HCT116 (cell line): ENCODE measurements at regions not wholly inside any gene's neighbourhood (a gene's known extent, or its start where the extent isn't known, plus 50 kb on each side); places are given as distances from the start of the nearest gene placed in this dataset.

Experiments used
- ATAC-seq: fragments of 200-7000 bp; cut with Tn5 transposase; 2 replicates; pipeline ENCODE4 v1.9.1; 2020; ENCODE audit warnings: mild to moderate bottlenecking, moderate library complexity
- BruUV-seq: library from RNA; stranded (reverse); fragments of 400-500 nt; replicated peaks from 2 replicates; lab custom pipeline; 2021; lab: Mats Ljungman, UMichigan
- CTCF ChIA-PET: fragments of 300-600 bp; sonication (Branson Sonifier 250); formaldehyde crosslinking; loops from one replicate; lab custom pipeline; 2021; ENCODE audit warnings: antibody characterized with exemption; lab: Charles Lee
- POLR2A ChIA-PET: fragments of 300-600, 350-600 bp; sonication (Branson Sonifier 250); formaldehyde crosslinking; loops from one replicate; lab custom pipeline; 2021; ENCODE audit warnings: antibody characterized with exemption; lab: Charles Lee
- RAD21 ChIA-PET, 2 experiments: fragments of 300-600 bp; sonication (Branson Sonifier 250); formaldehyde crosslinking; loops; one replicate each; lab custom pipeline; 2023; ENCODE audit warnings: low total read pairs in 2 of 2; ENCODE audit not compliant: uncharacterized antibody in 2 of 2, unreplicated experiment in 2 of 2, low non-redundant PET in 1 of 2; lab: Charles Lee
- DNase-seq: peaks from one replicate; pipeline ENCODE4 v3.0.0-alpha.2; 2010; ENCODE audit warnings: low read depth, low spot score
- H2AFZ ChIP-seq: fragments of 200-600 bp; shearing (Covaris generic), sonication (generic); 2 replicates; pipeline ENCODE4 v1.6.1; 2017; ENCODE audit warnings: low read depth, mixed run types, mixed read lengths, antibody characterized with exemption, low read length; ENCODE audit not compliant: poor library complexity, severe bottlenecking
- H3K27ac ChIP-seq: 2 replicates; pipeline ENCODE4 v1.5.1; 2012; ENCODE audit warnings: low read depth, low read length
- H3K27me3 ChIP-seq: fragments of 200-600 bp; sonication (generic); 2 replicates; pipeline ENCODE4 v1.6.1; 2016; ENCODE audit warnings: mixed run types, low read length, mixed read lengths; ENCODE audit not compliant: insufficient read depth
- H3K36me3 ChIP-seq, 2 experiments: fragments of 200-500 bp in 1 of 2; fragments of 200-600 bp in 1 of 2; sonication (Bioruptor generic) in 1 of 2; sonication (generic) in 1 of 2; 2 replicates each; pipeline versions ENCODE4 v1.5.1 to v1.6.1; 2014 to 2016; ENCODE audit warnings: low read length in 2 of 2, inconsistent platforms in 1 of 2, mixed read lengths in 1 of 2, mixed run types in 1 of 2; ENCODE audit not compliant: insufficient read depth in 2 of 2, control insufficient read depth in 1 of 2
- H3K4me1 ChIP-seq, 2 experiments: fragments of 200-600 bp in 1 of 2; sonication (generic) in 1 of 2; 2 replicates each; pipeline versions ENCODE4 v1.5.1 to v1.6.1; 2012 to 2017; ENCODE audit warnings: low read length in 2 of 2, inconsistent platforms in 1 of 2, mild to moderate bottlenecking in 1 of 2, mixed read lengths in 1 of 2, mixed run types in 1 of 2, moderate library complexity in 1 of 2; ENCODE audit not compliant: insufficient read depth in 2 of 2, control insufficient read depth in 1 of 2
- H3K4me2 ChIP-seq: fragments of 200-600 bp; sonication (generic); 2 replicates; pipeline ENCODE4 v1.6.1; 2017; ENCODE audit warnings: mixed run types, low read length, mixed read lengths
- H3K4me3 ChIP-seq, 2 experiments: fragments of 200-600 bp in 1 of 2; sonication (generic) in 1 of 2; replicated peaks in 1 of 2; 2 replicates each; pipeline ENCODE4 v1.5.1; 2011 to 2016; ENCODE audit warnings: low read length in 2 of 2, control low read depth in 1 of 2, low read depth in 1 of 2, mild to moderate bottlenecking in 1 of 2, mixed read lengths in 1 of 2, mixed run types in 1 of 2
- H3K79me2 ChIP-seq: fragments of 200-600 bp; sonication (generic); 2 replicates; pipeline ENCODE4 v1.6.1; 2017; ENCODE audit warnings: mild to moderate bottlenecking, mixed run types, low read length, moderate library complexity, mixed read lengths; ENCODE audit not compliant: insufficient read depth
- H3K9ac ChIP-seq: fragments of 200-600 bp; sonication (generic); 2 replicates; pipeline ENCODE4 v1.6.1; 2016; ENCODE audit warnings: low read length, mixed read lengths
- H3K9me2 ChIP-seq: fragments of 200-600 bp; sonication (generic), shearing (Covaris generic); 2 replicates; pipeline ENCODE4 v1.6.1; 2017; ENCODE audit warnings: mixed run types, mild to moderate bottlenecking, moderate library complexity; ENCODE audit not compliant: insufficient read depth
- H3K9me3 ChIP-seq, 2 experiments: fragments of 200-500 bp in 1 of 2; fragments of 200-600 bp in 1 of 2; sonication (Bioruptor generic) in 1 of 2; sonication (generic) in 1 of 2; 2 replicates each; pipeline ENCODE4 v1.6.1; 2014 to 2017; ENCODE audit warnings: low read length in 2 of 2, mixed read lengths in 2 of 2, inconsistent platforms in 1 of 2, low read depth in 1 of 2, mild to moderate bottlenecking in 1 of 2, mixed run types in 1 of 2, moderate library complexity in 1 of 2; ENCODE audit not compliant: control insufficient read depth in 1 of 2, insufficient read depth in 1 of 2
- H4K20me1 ChIP-seq: fragments of 200-600 bp; sonication (generic), shearing (Covaris generic); 2 replicates; pipeline ENCODE4 v1.6.1; 2017; ENCODE audit warnings: mixed run types, mild to moderate bottlenecking, moderate library complexity; ENCODE audit not compliant: insufficient read depth
- ATF3 ChIP-seq: IDR thresholded peaks from 2 replicates; pipeline ENCODE4 v1.6.1; 2012
- EZH2 ChIP-seq: fragments of 200-600 bp; sonication (generic); IDR thresholded peaks from 2 replicates; pipeline ENCODE4 v1.6.1; 2017; ENCODE audit warnings: antibody characterized with exemption, mixed run types
- EZH2phosphoT487 ChIP-seq: fragments of 200-600 bp; IDR thresholded peaks from 2 replicates; pipeline ENCODE4 v1.6.1; 2018; ENCODE audit warnings: antibody characterized with exemption, borderline replicate concordance
- FOSL1 ChIP-seq: IDR thresholded peaks from 2 replicates; pipeline ENCODE4 v1.6.1; 2012; ENCODE audit warnings: low read depth
- POLR2A ChIP-seq: IDR thresholded peaks from 2 replicates; pipeline ENCODE4 v1.7.0; 2011; ENCODE audit warnings: borderline replicate concordance; ENCODE audit not compliant: insufficient read depth, insufficient read length; ENCODE audit errors: extremely low read depth
- POLR2AphosphoS5 ChIP-seq: IDR thresholded peaks from 2 replicates; pipeline ENCODE4 v1.6.1; 2011; ENCODE audit warnings: mild to moderate bottlenecking, low read depth, low read length, moderate library complexity
- RAD21 ChIP-seq: IDR thresholded peaks from 2 replicates; pipeline ENCODE4 v1.6.1; 2012; ENCODE audit warnings: low read depth, mild to moderate bottlenecking
- REST ChIP-seq: IDR thresholded peaks from 2 replicates; pipeline ENCODE4 v1.6.1; 2012; ENCODE audit warnings: low read depth
- SP1 ChIP-seq: IDR thresholded peaks from 2 replicates; pipeline ENCODE4 v1.6.1; 2012; ENCODE audit warnings: low read depth
- TCF7L2 ChIP-seq: IDR thresholded peaks from 2 replicates; pipeline ENCODE4 v1.7.0; 2011; ENCODE audit warnings: borderline replicate concordance, inconsistent platforms; ENCODE audit not compliant: insufficient read depth, insufficient read length; ENCODE audit errors: extremely low read depth
- YY1 ChIP-seq: IDR thresholded peaks from 2 replicates; pipeline ENCODE4 v1.6.1; 2011; ENCODE audit warnings: low read length, low read depth, moderate library complexity, mild to moderate bottlenecking; ENCODE audit not compliant: insufficient replicate concordance; ENCODE audit errors: extremely low read depth
- ZNF274 ChIP-seq: fragments of 200-500 bp; sonication (Bioruptor generic); IDR thresholded peaks from 2 replicates; pipeline ENCODE4 v1.6.1; 2014; ENCODE audit warnings: mild to moderate bottlenecking, low read depth, low read length, inconsistent platforms
- intact Hi-C: fragments of 100-400 bp; cut with micrococcal nuclease; formaldehyde crosslinking; loops from 2 replicates; pipeline ENCODE4 v1.10.0; 2022
- TF ChIP-seq, protein P1 (sequence below): IDR thresholded peaks from 2 replicates; pipeline ENCODE4 v1.6.1; 2012
- TF ChIP-seq, protein P2 (sequence below): IDR thresholded peaks from 2 replicates; pipeline ENCODE4 v1.6.1; 2011; ENCODE audit warnings: mild to moderate bottlenecking, low read length, moderate library complexity; ENCODE audit not compliant: insufficient replicate concordance; ENCODE audit errors: extremely low read depth

DNA sequence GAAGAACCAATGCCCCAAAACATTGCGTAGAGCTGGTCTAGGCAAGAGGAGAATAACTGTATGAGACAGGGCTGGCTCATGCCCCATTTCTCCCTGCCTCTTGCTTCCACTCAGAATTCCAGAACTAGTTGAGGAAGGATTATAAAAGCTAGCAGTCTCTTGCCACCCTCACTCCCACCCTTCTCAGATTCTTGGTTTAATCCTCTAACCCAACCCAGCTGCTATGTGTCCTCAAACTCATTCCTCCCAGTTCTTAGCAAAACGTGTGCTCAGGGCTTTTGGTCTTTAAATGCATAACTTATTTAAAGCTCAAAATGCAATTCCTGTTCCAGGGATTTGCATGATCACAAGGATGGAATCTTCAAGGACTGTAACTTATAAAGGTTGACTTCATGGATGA lies 466.3 kb downstream of the COG6 start:
- DNase-seq (no peak), ATAC-seq (no peak)
- peaks cover 0 to 5% of the 10 kb centered on the region in 2 experiments; a peak in 1 of 4 replicates for H3K9me3 ChIP-seq
- H3K36me3 ChIP-seq: no peaks in the 10 kb centered on the region
- H3K4me2 ChIP-seq: no peak overlapping the region
- H3K4me3 ChIP-seq: no peak overlapping the region
- H3K9me2 ChIP-seq: no peaks in the 10 kb centered on the region
- H4K20me1 ChIP-seq: no peaks in the 10 kb centered on the region
- H3K9ac ChIP-seq: no peak overlapping the region
- peaks cover 2 to 3% of the 10 kb centered on the region in 2 experiments; a peak in 3 of 4 replicates for H3K4me1 ChIP-seq
- no peak overlapping the region for H3K27ac ChIP-seq
- intact Hi-C loops: no loop called here
- BruUV-seq: no TSS peak
- H2AFZ ChIP-seq: no peak overlapping the region
- RAD21 ChIA-PET: no interaction called here
- no peaks in the 10 kb centered on the region for H3K79me2 ChIP-seq
- H3K27me3 ChIP-seq: no peaks in the 10 kb centered on the region
- TF ChIP-seq SP1: no peak
- TF ChIP-seq REST: no peak
- no peak for TF ChIP-seq YY1
- TF ChIP-seq, protein P1, sequence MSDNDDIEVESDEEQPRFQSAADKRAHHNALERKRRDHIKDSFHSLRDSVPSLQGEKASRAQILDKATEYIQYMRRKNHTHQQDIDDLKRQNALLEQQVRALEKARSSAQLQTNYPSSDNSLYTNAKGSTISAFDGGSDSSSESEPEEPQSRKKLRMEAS: no peak
- TF ChIP-seq ZNF274: no peak
- TF ChIP-seq, protein P2, sequence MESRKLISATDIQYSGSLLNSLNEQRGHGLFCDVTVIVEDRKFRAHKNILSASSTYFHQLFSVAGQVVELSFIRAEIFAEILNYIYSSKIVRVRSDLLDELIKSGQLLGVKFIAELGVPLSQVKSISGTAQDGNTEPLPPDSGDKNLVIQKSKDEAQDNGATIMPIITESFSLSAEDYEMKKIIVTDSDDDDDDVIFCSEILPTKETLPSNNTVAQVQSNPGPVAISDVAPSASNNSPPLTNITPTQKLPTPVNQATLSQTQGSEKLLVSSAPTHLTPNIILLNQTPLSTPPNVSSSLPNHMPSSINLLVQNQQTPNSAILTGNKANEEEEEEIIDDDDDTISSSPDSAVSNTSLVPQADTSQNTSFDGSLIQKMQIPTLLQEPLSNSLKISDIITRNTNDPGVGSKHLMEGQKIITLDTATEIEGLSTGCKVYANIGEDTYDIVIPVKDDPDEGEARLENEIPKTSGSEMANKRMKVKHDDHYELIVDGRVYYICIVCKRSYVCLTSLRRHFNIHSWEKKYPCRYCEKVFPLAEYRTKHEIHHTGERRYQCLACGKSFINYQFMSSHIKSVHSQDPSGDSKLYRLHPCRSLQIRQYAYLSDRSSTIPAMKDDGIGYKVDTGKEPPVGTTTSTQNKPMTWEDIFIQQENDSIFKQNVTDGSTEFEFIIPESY: no peak
- no peak for TF ChIP-seq POLR2AphosphoS5
- no peak for TF ChIP-seq EZH2
- TF ChIP-seq TCF7L2: no peak
- TF ChIP-seq ATF3: no peak
- TF ChIP-seq EZH2phosphoT487: no peak
- no peak for TF ChIP-seq FOSL1
- no peak for TF ChIP-seq RAD21
- no peak for TF ChIP-seq POLR2A
- POLR2A ChIA-PET: no interaction called here
- CTCF ChIA-PET: no interaction called here
